ENCODE measurements at regions not wholly inside any gene's neighbourhood (a gene's known extent, or its start where the extent isn't known, plus 50 kb on each side); places are given as distances from the start of the nearest gene placed in this dataset.

- no peak overlapping the region for H3K27ac Mint-ChIP-seq (ENCODE audit: unreplicated experiment)
- TF ChIP-seq, protein P1, sequence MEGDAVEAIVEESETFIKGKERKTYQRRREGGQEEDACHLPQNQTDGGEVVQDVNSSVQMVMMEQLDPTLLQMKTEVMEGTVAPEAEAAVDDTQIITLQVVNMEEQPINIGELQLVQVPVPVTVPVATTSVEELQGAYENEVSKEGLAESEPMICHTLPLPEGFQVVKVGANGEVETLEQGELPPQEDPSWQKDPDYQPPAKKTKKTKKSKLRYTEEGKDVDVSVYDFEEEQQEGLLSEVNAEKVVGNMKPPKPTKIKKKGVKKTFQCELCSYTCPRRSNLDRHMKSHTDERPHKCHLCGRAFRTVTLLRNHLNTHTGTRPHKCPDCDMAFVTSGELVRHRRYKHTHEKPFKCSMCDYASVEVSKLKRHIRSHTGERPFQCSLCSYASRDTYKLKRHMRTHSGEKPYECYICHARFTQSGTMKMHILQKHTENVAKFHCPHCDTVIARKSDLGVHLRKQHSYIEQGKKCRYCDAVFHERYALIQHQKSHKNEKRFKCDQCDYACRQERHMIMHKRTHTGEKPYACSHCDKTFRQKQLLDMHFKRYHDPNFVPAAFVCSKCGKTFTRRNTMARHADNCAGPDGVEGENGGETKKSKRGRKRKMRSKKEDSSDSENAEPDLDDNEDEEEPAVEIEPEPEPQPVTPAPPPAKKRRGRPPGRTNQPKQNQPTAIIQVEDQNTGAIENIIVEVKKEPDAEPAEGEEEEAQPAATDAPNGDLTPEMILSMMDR (IDR thresholded peaks at IDR 0.05; ENCODE audit: partially characterized antibody, unreplicated experiment), result no peak
- DNase-seq, result no peak
- H3K27me3 Mint-ChIP-seq (ENCODE audit: unreplicated experiment), result no peaks in the 10 kb centered on the region
- H3K4me1 Mint-ChIP-seq (ENCODE audit: low read depth, unreplicated experiment), result no peaks in the 10 kb centered on the region
- H3K4me3 Mint-ChIP-seq (ENCODE audit: unreplicated experiment), result no peak overlapping the region
- H3K9me3 Mint-ChIP-seq (ENCODE audit: unreplicated experiment), result peaks cover 1% of the 10 kb centered on the region
- H3K36me3 Mint-ChIP-seq (ENCODE audit: unreplicated experiment), result no peaks in the 10 kb centered on the region
These were observed 235.9 kb downstream of the NHLRC3 start for GRCh38 chr13:39273953-39274738.

DNA sequence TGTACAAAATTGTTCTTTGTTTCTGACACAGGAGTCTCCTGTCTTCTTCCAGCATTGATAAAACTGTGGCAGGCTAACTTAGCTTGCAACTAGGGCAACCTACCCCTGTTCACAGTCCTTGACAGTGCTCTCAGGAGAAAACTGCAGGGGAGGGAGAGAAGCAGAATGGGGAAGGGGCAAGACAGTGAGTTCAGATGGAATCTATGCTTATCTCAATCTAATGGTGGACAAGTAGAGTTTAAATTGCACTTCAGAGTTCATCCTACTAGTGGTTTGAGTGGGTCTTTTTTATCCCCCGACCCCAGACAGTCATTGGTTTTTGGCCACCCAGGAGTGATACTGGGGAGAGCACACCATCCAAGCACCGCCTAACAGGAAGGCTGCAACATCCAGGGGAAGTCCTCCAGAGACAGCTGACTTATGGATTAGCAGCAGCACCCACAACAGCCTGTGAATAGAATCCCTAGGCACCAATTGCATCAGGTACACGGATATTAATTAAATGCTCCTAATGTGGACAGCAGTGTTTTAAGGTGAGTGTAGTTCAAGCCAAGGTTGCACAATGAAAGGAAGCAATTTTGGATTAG is 236.6 kb downstream of the NHLRC3 start:
- no peak overlapping the region for H3K27ac Mint-ChIP-seq (ENCODE audit: unreplicated experiment)
- H3K27me3 Mint-ChIP-seq (ENCODE audit: unreplicated experiment), result no peaks in the 10 kb centered on the region
- H3K4me1 Mint-ChIP-seq (ENCODE audit: low read depth, unreplicated experiment), result no peaks in the 10 kb centered on the region
- DNase-seq, result no peak
- H3K4me3 Mint-ChIP-seq (ENCODE audit: unreplicated experiment), result no peak overlapping the region
- no peaks in the 10 kb centered on the region for H3K36me3 Mint-ChIP-seq (ENCODE audit: unreplicated experiment)
- TF ChIP-seq, protein P1 (IDR thresholded peaks at IDR 0.05; ENCODE audit: partially characterized antibody, unreplicated experiment), result no peak
- peaks cover 1% of the 10 kb centered on the region for H3K9me3 Mint-ChIP-seq (ENCODE audit: unreplicated experiment)

DNA sequence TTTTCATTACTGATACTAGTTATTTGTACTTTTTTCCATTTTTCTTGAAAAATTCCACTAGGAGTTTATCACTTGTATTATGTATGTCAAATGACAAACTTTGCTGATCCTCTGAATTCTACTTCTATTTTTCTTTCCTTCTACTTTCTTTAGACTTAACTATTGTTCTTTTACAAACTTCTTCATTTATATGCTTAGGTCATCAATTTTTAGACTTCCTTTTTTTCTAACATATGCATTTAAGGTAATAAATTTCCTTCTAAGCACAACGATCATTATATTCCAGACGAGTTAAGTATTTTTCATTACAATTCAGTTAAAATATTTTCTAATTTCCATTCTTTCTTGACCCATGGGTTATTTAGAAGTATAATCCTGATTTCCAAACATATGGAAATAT is 240.8 kb downstream of the NHLRC3 start:
- Mint-ChIP-seq H3K27me3 (ENCODE audit: unreplicated experiment) (no peaks in the 10 kb centered on the region), H3K4me3 (ENCODE audit: unreplicated experiment) (no peak overlapping the region), H3K36me3 (ENCODE audit: unreplicated experiment) (no peaks in the 10 kb centered on the region), H3K4me1 (ENCODE audit: low read depth, unreplicated experiment) (no peaks in the 10 kb centered on the region), H3K27ac (ENCODE audit: unreplicated experiment) (no peak overlapping the region), H3K9me3 (ENCODE audit: unreplicated experiment) (peaks cover 1% of the 10 kb centered on the region)
- DNase-seq, result no peak
- TF ChIP-seq, protein P1 (IDR thresholded peaks at IDR 0.05; ENCODE audit: partially characterized antibody, unreplicated experiment), result no peak

GRCh38 chr13:39281539-39282150 is 243.4 kb downstream of the NHLRC3 start:
- H3K4me1 Mint-ChIP-seq (ENCODE audit: low read depth, unreplicated experiment), result no peaks in the 10 kb centered on the region
- TF ChIP-seq, protein P1 (IDR thresholded peaks at IDR 0.05; ENCODE audit: partially characterized antibody, unreplicated experiment), result no peak
- H3K27ac Mint-ChIP-seq (ENCODE audit: unreplicated experiment), result no peak overlapping the region
- H3K27me3 Mint-ChIP-seq (ENCODE audit: unreplicated experiment), result no peaks in the 10 kb centered on the region
- H3K36me3 Mint-ChIP-seq (ENCODE audit: unreplicated experiment), result no peaks in the 10 kb centered on the region
- DNase-seq, result no peak
- H3K9me3 Mint-ChIP-seq (ENCODE audit: unreplicated experiment), result no peaks in the 10 kb centered on the region
- no peak overlapping the region for H3K4me3 Mint-ChIP-seq (ENCODE audit: unreplicated experiment)
